Astrocyte (in vitro differentiated cells and primary cell): ENCODE measurements at regions not wholly inside any gene's neighbourhood (a gene's known extent, or its start where the extent isn't known, plus 50 kb on each side); places are given as distances from the start of the nearest gene placed in this dataset.

Experiments
- EZH2 ChIP-seq: IDR thresholded peaks from 2 replicates; pipeline ENCODE4 v1.6.1; 2012; ENCODE audit warnings: mild to moderate bottlenecking, low read length, inconsistent platforms; ENCODE audit not compliant: insufficient read depth
- TF ChIP-seq, protein P1 (sequence below): IDR thresholded peaks from 2 replicates; pipeline ENCODE4 v1.5.1; 2011; ENCODE audit warnings: low read depth, mild to moderate bottlenecking, inconsistent platforms, low read length, moderate library complexity; ENCODE audit not compliant: insufficient read depth

- TF ChIP-seq, protein P1, sequence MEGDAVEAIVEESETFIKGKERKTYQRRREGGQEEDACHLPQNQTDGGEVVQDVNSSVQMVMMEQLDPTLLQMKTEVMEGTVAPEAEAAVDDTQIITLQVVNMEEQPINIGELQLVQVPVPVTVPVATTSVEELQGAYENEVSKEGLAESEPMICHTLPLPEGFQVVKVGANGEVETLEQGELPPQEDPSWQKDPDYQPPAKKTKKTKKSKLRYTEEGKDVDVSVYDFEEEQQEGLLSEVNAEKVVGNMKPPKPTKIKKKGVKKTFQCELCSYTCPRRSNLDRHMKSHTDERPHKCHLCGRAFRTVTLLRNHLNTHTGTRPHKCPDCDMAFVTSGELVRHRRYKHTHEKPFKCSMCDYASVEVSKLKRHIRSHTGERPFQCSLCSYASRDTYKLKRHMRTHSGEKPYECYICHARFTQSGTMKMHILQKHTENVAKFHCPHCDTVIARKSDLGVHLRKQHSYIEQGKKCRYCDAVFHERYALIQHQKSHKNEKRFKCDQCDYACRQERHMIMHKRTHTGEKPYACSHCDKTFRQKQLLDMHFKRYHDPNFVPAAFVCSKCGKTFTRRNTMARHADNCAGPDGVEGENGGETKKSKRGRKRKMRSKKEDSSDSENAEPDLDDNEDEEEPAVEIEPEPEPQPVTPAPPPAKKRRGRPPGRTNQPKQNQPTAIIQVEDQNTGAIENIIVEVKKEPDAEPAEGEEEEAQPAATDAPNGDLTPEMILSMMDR, result no peak
- TF ChIP-seq EZH2, result no peak
Measured at GRCh38 chr1:232249861-232250777, 379.8 kb downstream of the SIPA1L2 start.
